ENCODE measurements at regions not wholly inside any gene's neighbourhood (a gene's known extent, or its start where the extent isn't known, plus 50 kb on each side); places are given as distances from the start of the nearest gene placed in this dataset.

DNA sequence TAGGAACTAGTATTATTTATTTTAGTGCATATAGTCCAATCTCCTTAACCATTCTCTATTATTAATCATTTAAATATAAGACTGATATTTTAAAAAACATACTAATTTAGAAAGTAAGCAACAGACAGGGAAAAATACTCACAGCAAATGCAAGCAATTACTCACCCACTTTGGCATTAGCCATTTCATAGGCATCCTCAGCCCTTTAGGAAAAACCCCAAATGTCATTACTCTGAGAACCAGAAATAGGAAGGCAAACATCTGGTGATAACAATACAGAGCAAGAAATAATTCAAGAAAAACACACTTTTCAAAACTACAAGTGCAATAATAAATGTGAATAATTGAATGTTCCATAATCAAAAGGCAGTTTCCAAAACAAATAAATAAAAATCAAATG lies 545.1 kb downstream of the PLPP3 start:
- peak; percentile 30 for DNase-seq (ENCODE audit: low spot score)

DNA sequence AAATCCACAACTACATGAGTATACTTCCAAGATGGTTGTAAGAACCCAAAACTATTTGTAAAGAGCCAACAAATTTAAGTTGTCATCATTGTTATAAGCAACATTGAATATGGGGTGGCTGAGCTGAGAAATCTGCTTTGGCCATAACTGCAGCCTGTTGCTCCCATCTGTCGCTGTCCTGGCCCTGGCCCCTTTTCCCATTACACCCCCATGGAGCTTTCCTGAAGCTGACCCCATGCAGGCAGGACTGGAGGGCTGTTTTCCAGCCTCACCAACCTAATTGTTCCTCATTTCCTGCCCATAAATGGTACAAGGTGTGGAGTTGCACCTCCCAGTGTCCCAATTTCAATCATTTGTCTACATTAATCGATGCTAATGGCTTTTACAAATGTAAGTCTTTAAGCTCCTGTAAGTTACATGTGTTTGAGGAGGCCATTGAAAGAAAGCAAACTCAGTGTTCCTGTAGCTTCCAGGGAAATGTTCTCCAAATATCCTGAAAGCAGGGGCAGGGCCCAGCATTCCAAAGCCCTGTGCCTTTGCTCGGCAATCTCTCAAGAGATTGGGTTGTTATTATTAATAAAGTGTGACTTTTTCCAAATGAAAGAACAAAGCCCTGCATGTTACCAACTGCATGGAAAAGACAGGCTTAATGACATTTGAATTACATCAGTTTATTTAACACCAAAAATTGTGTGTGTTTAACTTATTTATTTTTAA lies 545.9 kb downstream of the PLPP3 start:
- DNase-seq (ENCODE audit: low spot score) = no peak

DNA sequence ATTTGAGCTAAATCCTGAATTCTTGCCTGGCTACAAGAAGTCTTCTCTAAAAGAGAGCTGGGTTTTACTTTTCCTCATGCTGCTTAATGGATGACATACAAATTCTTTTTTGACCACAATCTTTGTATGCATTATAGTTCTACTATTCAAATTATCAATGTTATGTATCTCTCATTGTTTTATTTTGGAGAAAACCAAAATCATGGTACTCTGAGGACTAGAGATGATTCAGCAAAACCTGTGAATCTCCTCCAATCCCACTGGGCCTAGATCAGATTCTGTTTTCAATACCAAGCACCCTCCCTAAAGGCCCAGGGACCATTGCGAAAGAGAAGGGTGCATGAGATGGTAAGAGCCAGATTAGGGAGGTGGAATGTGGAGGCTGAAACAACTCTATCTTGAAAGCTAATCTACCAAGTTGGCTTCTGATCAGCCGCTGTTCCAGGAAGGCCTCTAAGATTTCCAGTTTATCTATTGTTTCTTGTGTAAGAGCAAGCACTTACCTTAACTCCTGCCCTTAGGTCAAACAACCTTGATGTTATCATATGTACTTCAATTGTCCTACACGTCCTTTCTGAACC lies 547.2 kb downstream of the PLPP3 start:
- DNase-seq (ENCODE audit: low spot score) = no peak

DNA sequence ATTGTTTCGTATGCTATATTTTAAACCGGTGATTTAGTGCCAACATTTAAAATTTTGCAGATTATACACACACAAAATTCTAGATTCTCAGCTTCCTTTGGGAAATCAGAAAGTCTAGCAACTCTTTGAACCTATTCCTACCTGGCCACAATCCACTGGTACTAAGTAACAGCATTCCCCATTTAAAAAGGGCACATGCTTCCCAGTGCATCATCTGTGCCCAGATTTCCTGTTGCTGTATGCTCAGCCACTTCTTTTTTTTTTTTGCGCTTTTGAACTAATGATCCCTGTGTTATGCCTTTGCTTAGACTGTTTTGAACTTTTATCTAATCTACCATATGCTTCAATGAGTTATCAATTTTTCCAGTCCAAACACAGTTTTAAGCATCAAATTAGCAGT lies 548.4 kb downstream of the PLPP3 start:
- no peak for DNase-seq (ENCODE audit: low spot score)

DNA sequence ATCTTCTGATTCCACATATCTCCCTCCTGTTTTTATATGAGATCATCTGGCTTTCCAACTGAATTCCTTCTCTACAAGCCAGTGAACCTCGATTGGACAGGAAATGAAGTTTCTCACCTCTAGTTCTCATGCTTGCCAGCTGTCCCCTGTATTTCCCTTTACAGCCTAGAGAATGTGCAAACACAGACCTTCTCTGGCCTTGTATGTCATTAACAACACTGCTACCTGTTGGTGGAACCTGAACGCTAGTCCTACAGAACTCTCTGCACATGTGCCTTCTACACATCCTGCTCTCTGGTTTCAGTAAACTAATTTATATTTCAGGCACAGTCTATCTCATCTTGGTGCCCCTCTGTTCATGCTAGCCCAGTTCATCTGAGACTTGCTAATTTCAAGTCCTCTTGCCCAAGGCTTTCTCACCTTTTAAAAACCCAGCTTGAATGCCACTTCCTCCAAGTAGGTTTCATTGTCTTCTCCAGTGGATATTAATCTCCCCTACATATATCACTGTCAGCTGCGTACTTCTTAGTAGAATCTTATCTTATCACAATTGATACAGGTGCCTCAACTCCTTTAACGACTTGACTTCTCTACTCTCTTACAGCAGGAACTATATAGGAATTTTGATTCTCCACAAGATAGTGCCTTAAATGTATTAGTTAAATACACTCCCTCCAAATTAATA lies 549.9 kb downstream of the PLPP3 start:
- DNase-seq (ENCODE audit: low spot score) = no peak

DNA sequence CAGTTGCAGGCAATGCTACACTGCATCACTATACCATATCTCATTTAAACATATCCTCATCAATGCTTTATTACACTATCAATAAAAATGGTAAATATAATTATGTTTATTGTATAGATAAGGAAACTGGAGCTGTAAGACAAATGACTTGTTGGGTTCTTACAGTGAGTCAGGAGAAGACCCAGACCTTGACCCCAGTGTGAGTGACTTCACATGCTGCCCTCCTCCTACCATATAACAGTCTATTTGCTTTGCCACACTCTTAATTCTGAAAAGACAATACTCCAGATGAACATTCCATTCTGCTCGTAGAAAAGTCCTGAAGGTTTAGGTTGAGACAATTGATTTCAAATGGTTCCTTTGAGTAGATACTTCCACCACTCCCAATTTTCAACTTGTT lies 550.5 kb downstream of the PLPP3 start:
- DNase-seq (ENCODE audit: low spot score) = no peak

DNA sequence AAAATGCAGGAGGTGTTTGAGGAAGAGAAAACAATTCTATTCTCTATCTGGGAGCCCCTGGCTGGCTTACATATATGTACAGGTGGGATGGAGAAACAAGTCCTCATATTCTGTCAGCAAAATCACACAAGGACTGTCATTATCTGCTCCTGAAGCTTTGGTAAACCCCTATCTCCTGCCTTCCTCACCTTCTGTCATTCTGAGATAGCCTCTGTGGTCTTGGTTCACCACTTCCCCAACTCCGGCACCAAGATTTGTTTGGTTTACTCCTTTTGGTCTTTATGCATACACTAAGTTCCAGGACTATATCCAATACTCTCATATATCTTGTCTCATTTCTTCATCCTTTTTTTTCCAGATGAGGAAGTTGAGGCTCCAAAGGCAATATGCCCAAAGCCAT lies 551.1 kb downstream of the PLPP3 start:
- no peak for DNase-seq (ENCODE audit: low spot score)

DNA sequence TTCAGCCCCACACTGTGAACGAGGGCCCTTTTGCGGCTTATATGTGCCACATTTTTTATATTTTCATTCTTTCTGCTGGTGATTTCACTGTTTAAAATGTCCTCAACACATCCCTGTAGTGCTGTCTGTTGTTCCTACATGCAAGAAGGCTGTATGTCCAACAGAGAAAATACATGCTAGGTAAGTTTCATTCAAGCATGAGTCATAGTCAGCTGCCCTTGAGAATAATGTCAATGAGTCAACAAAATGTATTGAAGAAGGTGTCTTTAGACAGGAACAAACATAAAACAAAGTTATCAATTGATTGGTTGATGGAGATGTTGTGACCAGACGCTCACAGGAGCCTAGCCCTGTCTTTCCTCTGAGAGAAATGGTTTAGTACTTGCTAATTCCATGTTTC lies 553.4 kb downstream of the PLPP3 start:
- DNase-seq (ENCODE audit: low spot score) = no peak

DNA sequence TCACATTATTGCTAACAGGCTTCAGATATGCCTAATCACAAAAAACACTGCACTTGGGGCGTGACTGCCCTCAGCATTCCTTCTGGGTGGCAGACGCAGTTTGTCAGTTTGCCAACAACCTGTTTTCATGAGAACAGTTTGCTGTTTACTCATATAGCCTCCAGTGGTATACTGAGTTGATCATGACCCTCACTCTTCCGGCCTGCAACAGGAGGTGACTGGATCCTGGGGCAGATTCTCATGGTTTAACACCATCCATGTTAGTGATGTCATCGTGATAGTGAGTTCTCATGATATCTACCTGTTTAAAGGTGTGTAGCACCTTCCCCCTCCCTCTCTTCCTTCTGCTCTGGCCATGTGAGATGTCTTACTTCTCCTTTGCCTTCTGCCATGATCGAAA lies 555.2 kb downstream of the PLPP3 start:
- no peak for DNase-seq (ENCODE audit: low spot score)

DNA sequence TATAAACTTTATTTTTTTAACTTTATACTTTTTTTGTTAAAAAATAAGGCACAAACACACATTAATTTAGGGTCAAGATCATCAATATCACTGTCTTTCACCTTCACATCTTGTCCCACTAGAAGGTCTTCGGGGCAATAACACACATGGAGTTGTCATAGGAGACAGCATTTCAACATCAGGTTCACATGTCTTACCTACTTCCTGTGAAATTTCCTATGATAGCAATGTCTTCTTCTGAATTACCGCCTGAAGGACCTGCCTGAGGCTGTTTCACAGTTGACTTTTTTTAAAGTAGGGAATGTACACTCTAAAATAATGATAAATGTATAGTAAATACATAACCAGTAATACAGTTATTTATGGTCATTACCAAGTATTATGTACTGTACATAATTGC lies 559.4 kb downstream of the PLPP3 start:
- no peak for DNase-seq (ENCODE audit: low spot score)

DNA sequence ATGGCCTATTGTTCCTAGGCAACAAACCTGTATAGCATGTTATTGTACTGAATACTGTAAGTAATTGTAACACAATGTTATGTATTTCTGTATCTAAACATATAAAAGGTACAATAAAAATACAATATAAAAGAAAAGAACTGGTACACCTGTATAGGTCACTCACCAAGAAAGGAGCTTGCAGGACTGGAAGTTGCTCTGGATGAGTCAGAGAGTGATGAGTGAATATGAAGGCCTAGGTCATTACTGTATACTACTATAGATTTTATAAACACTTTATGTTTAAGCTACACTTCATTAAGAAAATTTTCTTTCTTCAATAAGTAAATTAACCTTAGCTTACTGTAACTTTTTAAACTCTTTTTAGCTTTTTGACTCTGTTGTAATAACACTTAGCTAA lies 559.9 kb downstream of the PLPP3 start:
- no peak for DNase-seq (ENCODE audit: low spot score)

DNA sequence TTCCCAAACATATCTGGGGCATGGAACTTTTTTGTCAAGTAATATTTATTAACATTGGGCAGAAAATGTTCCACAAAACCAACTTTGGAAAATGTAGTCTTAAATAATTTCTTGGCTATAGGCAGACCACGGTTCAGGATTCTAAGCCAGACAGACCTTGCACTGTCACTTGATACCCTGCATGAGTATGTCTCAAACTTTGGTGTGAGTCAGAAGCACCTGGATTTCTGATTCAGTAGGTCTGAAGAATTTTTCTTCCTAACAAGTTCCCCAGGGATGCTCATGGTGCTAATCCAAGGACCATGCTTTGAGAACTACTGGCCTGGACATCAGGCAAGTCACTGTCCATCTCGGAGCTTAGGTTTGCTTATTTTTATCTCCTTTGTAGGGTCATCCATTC lies 562.0 kb downstream of the PLPP3 start:
- no peak for DNase-seq (ENCODE audit: low spot score)

DNA sequence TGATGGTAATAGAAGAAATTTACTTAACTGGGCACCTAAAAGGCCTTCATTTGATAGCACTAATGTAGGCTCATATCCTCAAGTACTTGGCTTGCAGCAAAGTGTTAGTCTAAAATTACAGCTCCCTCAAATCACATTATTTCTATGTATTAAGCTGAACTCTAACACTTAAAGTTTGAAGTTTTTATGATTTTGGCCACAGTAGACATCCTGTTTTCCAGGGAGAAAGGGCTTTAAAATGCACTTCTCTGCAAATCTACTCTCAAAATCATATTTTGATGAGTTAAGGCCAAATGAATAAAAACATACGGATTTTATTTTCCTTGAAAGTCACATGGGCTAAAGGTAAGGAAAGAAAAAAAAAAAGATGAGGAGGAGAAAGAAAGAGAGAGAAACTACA lies 575.5 kb downstream of the PLPP3 start:
- DNase-seq (ENCODE audit: low spot score) = no peak

DNA sequence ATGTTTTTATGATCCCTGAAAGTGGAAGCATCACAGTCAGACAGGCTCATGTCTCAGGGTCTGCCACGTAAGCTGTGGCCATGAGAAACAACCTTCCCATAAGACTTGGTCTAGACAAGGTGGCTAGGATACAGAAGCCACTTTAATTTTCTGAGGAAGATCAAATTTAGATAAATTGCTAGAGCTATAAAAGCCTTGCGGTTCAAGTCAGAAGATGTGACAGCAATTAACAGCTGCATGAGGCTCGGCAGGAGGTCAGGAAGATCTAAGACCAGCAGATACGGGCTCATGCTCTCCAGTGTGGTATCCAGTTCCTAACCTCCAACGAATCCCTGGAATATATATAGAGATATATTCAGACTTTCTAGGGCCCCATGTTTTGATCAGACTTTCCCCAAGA lies 577.1 kb downstream of the PLPP3 start:
- DNase-seq (ENCODE audit: low spot score) = no peak

DNA sequence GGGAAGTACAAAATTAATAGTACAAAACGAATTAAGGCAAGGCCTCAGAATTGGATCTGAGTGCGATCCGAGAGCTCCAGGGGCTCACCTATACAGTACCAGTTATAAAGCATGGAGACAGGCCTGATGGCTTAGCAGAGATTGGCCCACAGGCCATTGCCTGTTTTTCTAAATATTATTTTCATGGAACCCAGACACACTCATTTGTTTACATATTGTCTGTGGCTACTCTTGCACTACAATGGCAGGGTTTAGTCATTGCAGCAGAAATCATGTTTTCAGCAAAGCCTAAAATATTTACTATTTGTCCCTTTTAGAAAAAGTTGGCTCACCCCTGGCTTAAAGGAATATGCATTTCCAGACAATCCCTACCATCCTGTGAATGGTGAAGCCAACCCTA lies 578.9 kb downstream of the PLPP3 start:
- DNase-seq (ENCODE audit: low spot score) = no peak

DNA sequence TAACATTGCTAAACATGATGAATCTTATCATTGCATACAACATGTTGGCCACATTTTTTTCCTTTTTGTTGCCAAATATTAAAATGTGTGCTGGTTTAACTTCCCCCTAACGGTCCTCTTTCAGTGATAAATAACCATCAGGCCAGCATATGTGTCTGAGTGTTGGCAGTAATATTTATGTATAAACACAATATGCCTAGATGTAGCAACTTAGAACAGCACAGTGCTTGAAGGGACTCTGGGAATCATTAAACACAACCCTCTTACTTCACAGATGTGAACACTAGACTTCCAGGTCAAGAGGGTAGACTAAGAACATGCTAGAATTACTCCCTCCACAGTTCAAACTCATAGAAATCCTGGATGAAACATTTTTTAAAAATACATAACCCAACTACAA lies 581.8 kb downstream of the PLPP3 start:
- no peak for DNase-seq (ENCODE audit: low spot score)

DNA sequence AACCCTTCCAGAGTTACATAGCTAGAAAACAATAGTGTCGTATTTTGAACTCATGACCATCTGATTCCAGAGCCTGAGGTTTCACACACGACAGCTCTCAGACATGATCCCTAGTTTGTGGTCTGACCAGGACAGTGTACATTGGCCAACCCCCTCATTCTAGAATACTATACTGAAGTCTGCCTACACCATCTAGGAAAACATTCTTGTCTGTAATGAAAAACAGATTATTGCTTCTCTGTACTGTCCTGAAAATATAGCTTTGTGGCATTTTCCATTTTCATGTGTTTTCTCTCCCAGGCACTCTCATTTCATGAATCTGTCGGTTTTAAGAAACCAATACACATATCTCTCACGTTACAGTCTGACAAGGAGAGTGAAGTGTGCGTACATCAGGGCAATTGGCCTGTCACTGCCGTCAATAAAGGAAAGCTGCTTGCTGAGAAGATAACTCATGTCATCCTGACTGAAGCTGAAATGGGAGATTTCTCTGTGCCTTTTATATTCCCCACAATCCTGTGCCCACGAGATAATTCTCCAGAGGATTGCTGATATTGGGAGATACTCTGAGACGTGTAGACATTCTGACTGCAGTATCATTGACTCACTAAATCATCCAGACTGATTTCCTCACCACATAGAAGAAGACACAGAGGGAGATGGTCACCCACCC lies 585.6 kb downstream of the PLPP3 start:
- DNase-seq (ENCODE audit: low spot score) = no peak

DNA sequence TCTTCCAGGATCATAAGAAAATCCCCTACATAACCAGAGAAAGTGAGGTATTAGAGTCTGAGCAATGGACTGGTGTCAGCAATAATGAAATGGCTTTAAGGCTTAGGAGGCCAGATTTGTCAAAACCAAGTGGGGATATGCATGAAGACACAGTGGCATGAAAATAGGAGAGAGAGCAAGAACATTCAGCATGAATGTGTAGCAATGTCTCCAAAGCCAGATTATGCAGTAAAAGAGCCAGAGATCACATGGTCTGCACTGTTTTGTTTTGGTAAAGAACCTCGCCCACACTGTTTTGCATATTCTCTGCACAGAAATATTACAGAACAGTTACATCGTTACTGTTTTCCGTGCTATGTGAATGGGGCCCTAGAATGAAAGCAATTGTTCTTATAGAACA lies 589.4 kb downstream of the PLPP3 start:
- DNase-seq (ENCODE audit: low spot score) = no peak

DNA sequence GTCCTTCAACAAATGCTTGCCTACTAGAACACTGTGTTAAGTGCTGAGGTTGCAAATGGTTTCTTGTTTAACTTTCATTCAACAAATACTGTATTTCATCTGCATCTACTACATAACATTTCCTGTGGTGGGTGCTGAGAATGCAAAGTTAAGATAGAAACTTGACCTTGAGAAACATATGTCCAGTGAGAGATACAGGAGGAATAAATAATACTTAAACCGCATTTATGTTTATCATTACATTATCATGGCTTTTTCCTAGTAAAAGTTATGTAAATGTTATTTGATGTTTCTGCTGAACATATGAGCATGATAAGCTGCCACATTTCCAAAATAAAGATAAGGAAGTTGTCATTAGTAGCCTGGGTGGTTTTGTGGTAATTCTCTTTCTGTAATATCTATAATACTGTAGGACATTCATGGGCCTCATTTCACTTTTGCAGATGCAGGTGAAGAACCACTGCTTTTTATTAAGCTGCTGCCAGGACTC lies 590.4 kb downstream of the PLPP3 start:
- DNase-seq (ENCODE audit: low spot score) = no peak

DNA sequence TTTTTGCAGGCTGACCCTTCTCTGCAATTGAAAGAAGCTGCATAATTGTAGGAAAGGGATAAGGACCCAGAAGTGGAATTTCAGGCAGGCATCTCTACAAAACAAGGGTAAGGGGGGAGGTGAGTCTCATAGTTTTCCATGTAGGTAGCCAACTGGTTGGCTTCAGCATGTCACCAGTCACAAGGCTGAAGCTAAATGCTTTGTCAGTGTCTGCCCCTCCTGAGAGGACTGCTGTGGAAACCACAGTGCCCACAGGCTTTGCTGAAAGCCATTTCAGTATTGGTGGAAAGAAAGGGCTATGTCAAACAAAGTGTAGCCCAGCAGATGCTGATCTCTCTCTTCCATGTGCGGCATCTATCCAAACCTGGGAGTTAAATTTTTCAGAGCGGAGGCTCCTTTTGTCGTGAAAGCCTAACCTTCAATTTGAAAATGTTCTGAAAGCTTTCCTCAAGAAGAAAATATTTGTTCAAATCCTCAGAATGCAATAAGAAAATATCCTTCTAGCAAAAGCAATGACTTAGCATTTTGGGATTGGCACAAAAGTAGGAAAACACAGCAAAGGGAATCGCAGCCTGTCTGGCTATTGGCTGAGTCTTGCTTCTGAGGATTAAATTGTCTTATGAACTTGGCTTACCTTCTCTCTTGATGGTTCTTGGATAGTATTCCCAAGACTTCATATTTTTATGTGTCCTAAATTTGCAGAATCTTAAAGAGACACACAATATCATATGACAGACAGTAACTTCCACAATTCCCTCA lies 591.7 kb downstream of the PLPP3 start:
- DNase-seq (ENCODE audit: low spot score) = no peak

DNA sequence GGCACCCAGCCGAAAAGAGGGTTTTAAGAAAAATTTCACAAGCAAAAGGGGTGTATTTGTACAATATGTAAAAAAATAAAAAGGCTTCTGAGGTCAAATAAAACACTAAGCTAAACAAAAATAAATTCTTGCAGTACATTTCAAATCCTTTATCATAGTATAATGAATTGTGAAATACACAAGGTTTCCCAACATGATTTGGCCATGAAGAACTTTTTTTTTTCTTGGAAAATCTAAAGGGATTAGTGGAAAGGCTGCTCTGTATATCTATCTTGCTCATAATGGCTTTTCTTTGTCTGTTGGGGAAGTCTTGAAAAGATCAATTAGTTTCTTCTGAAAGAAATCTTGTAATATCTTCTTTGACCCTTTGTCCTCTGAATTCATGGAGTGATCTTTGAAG lies 593.4 kb downstream of the PLPP3 start:
- DNase-seq (ENCODE audit: low spot score) = no peak

DNA sequence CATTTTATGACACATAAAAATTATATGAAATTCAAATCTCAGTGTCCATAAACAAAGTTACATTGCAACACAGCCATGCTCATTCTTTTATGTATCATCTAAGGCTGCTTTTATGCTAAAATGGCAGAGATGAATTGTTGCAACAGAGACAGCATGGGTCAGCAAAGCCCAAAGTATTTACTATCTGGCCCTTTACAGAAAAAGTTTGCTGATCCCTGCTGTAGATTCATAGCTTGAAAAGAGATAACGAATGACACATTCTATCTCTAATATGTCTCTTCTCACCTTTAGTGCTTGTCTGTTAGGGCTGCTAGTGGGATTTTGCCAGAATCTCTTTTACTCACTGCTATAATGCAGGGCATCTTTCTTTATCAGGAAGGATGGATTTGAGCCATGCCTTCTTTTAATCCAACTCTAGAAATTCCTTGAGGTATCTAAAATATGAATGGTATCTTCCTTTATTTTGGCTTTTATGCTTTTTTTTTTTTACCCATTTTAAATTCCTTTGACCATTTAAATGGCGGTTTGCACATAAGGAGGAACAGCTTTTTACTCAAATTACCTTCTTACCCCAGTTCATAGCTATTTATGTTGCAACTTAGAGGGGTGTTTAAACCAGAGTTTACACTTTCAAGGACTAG lies 598.2 kb downstream of the PLPP3 start:
- no peak for DNase-seq (ENCODE audit: low spot score)

Data from AG08396 (cell line).